ENCODE measurements at regions not wholly inside any gene's neighbourhood (a gene's known extent, or its start where the extent isn't known, plus 50 kb on each side); places are given as distances from the start of the nearest gene placed in this dataset.
"Not testable (repeated sequence)": the region's sequence is repeated elsewhere in the genome, so short reads cannot be mapped to it uniquely, and the experiment has no call there.

DNA sequence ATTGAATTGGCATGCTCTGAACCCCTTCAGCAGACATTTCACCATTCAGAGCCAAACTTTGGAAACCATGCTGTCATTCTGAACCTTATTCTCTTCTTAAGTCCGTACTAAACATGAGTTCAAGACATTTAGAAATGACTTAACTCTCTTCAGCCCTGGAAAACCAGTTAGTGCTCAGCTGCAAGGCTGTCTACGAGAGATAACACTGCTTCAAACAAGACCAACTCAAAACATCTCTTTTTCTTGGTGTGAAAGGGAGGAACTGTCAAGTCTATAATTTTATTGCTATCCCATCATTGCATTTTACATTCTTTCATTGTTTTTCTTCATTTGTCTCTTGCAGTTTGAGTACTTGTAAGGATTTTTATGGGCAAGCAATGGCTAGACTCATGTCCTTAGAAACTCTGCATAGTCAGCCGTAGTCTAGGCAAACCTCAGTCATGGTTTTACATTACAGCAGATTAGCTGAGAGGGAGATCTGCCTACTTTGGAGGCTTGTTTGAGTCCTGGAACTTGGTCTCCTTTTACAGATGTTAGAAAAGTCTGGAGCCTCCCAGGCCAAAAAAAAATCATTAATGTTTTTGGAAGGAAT, 120.6 kb upstream of the JADE1 start:
- no peak for DNase-seq (ENCODE audit: low read depth in 2 of 2, low spot score in 1 of 2)

DNA sequence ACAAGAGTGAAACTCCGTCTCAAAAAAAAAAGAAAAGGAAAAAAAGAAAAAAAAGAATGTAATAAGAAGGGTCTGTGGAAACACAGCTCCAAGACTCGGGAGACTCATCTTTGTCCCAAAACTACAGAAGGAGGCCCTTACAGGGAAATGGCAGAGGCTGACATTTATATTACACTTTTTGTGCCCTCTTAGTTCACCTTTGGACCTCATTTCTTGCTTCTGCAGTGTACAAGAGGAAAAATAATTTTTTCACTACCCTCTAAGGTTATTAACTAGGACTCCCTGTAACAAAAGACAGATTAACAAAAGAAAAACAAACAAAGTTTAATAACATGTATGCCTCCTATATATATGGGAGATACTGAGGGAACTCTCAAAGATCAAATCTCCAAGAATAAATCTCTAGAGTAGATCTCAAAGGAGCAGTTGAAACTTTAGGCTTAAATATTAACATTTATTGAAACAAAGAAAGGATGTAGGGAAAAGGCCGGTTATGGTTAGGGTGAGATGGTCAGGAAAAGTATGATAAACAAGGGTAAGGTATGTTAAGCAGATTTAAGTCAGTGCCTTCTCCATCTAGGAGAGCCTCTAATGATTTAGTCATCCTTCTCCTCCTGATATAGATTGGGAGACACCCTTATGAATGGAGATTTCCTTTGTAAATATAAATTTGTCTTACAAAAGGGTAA, 121.3 kb upstream of the JADE1 start:
- no peak for DNase-seq (ENCODE audit: low read depth in 2 of 2, low spot score in 1 of 2)

DNA sequence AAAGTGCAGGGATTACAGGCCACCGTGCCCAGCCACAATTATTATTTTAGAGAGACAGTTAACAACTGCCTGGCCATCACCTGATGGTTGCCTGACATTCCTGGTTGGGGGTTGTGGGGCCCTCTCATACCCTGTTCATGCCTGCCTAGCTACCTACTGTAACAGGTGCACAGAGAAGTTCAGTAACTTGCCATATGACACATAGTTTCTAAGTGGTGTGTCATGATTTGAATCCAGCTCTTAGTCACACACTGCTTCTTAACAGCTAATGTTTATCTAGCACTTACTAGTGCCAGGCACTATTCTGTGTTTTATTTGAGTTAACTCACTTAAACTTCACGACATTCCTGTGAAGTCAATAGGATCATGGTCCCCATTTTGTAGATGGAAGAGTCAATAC, 122.7 kb upstream of the JADE1 start:
- DNase-seq (ENCODE audit: low read depth in 2 of 2, low spot score in 1 of 2): no peak

GRCh38 chr4:128686032-128686465, 123.5 kb upstream of the JADE1 start:
- DNase-seq (ENCODE audit: low read depth in 2 of 2, low spot score in 1 of 2): no peak

DNA sequence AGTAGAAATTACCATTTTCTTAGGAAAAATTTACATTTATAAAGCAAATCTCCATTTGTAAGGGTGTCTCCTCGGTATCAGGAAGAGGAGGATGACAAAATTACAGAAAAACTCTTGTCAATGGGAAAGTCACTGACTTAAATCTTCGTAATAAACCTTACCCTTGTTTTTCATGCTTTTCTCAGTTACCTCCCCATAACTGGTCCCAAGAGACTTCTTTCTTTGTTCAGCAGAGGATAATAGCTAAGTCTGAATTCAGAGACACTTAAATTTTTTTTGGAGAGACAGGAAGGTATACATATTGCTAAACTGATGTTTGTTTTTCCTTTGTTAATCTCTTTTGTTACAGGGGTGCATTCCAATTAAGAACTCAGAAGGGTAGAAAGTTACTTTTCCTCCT, 125.5 kb upstream of the JADE1 start:
- DNase-seq (ENCODE audit: low read depth in 2 of 2, low spot score in 1 of 2): no peak

GRCh38 chr4:128682942-128683666, 126.4 kb upstream of the JADE1 start:
- DNase-seq (ENCODE audit: low read depth in 2 of 2, low spot score in 1 of 2): no peak

GRCh38 chr4:128676095-128676494, 133.4 kb upstream of the JADE1 start:
- no peak for DNase-seq (ENCODE audit: low read depth in 2 of 2, low spot score in 1 of 2)

GRCh38 chr4:128675083-128675482, 134.4 kb upstream of the JADE1 start:
- no peak for DNase-seq (ENCODE audit: low read depth in 2 of 2, low spot score in 1 of 2)

GRCh38 chr4:128673159-128673558, 136.3 kb upstream of the JADE1 start:
- not testable (repeated sequence) for DNase-seq (ENCODE audit: low read depth in 2 of 2, low spot score in 1 of 2)

DNA sequence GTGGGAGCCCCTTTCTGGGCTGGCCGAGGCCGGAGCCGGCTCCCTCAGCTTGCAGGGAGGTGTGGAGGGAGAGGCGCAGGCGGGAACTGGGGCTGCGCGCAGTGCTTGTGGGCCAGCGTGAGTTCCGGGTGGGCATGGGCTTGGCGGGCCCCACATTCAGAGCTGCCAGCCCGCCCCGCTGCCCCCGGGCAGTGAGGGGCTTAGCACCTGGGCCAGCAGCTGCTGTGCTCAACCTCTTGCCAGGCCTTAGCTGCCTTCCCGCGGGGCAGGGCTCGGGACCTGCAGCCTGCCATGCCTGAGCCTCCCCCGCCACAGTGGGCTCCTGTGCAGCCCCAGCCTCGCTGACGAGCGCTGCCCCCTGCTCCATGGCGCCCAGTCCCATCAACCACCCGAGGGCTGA, 136.9 kb upstream of the JADE1 start:
- DNase-seq (ENCODE audit: low read depth in 2 of 2, low spot score in 1 of 2): not testable (repeated sequence)

DNA sequence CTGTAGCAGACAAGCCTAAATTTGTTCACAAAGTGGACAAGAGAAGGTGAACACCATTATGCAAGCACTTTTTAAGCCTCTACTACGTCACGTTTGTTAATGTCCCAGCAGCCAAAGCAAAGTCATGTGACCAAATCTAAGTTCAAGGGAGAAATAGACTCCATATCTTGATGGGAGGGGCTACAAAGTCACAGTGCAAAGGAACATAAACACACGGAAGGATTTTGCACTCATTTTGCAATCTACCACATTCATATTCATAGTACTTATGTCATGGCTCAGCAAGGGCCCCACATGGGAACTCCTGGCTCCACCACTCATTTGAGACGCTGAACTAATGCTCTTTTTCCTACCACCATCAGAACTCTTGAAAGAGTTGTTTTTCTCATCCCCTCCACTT, 139.0 kb upstream of the JADE1 start:
- DNase-seq (ENCODE audit: low read depth in 2 of 2, low spot score in 1 of 2): no peak

- DNase-seq (ENCODE audit: low read depth in 2 of 2, low spot score in 1 of 2): no peak
These were observed 140.9 kb upstream of the JADE1 start for GRCh38 chr4:128668566-128668965.

DNA sequence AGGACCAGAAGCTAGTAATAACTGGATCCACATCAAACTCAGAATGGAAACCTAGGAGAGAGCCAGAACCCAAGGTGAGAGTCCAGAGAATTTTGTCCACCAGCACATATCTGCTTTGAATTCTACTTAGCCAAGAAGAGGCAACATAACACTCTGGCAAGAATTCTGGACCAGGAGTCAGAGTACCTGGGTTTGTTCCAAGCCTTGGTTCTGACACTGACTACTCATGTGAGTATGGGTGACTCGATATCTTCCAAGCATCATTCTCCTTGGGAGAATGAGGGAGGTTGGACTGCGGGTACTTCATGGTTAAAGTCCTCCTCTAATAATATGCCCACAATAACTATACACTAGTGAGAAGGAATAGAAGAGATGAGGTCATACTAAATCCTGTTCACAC, 144.0 kb upstream of the JADE1 start:
- no peak for DNase-seq (ENCODE audit: low read depth in 2 of 2, low spot score in 1 of 2)

DNA sequence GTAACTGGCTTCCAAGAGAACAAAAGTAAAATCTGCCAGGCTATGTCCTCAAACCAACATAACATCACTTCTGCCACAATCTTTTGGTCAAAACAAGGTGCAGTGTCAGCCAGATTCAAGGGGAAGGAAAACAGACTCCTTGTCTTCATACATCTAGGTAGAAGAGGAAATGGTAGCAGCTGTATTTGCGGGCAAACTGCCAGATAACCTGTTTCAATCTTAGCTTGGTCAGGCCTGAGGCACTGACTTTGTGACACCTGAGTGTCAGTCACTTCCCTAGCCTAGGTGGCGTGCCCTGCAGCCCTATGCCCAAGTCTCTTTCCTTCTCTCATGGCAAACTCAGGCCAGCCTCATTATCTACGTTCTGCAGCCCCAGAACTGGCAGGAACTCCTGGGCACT, 146.2 kb upstream of the JADE1 start:
- no peak for DNase-seq (ENCODE audit: low read depth in 2 of 2, low spot score in 1 of 2)

DNA sequence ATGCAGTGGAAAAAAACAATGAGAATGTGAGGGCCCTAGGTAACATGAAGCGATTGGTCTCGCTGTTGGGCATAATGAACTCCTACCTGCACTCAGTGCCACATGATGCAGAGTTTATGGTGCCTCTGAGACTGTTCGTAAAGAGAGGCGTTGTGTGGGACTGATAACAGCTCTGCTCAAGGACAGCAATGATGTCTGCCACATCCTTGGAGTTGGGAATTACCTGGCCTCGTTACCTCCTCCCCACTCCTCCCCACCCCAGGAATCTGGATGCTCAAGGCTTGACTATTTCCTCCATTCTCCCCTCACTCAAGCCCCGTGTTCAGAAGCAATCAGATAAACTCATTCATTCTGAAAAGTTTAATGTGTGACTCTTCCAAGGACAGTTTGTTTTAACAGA, 148.0 kb upstream of the JADE1 start:
- no peak for DNase-seq (ENCODE audit: low read depth in 2 of 2, low spot score in 1 of 2)

- no peak for DNase-seq (ENCODE audit: low read depth in 2 of 2, low spot score in 1 of 2)
These were observed 148.9 kb upstream of the JADE1 start for GRCh38 chr4:128660361-128661215.

DNA sequence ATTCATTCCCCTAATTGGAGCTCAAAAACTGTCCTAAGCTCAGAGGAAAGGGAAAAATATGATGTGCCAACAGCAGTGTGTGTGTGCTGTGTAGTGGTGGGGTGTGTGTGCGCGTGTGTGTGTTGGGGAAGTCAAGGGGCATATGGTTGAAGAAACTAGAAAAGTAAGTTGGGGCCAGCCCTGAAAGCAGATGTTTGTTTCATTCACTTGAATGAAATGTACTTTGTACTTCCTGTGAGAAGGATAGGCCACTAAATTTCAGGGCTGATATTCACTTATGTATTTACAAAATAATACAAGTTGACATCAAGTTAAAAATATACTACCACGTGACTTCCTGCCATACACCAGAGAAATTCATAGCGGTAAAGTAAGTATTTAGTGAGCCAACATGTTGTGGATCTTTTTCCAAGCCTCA, 151.3 kb upstream of the JADE1 start:
- no peak for DNase-seq (ENCODE audit: low read depth in 2 of 2, low spot score in 1 of 2)

DNA sequence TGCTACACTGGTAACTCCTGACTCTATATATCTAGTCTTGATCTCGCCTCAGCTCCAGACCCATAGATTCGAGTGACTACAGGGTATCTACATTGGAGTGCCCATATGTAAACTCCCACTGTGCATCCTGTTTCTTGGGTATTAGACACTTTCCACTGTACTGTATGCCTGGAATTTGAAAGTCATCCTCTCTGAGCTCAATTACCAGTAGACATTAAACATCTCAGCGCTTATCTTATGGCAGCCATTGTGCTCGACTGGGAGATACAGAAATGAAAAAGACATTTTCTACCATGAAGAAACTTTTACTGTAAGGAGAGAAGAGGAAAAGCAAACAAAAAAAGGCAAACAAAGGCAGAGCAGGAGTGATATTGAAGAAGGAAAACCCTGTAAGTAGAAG, 151.9 kb upstream of the JADE1 start:
- DNase-seq (ENCODE audit: low read depth in 2 of 2, low spot score in 1 of 2): no peak

GRCh38 chr4:128654465-128654864, 155.0 kb upstream of the JADE1 start:
- no peak for DNase-seq (ENCODE audit: low read depth in 2 of 2, low spot score in 1 of 2)

DNA sequence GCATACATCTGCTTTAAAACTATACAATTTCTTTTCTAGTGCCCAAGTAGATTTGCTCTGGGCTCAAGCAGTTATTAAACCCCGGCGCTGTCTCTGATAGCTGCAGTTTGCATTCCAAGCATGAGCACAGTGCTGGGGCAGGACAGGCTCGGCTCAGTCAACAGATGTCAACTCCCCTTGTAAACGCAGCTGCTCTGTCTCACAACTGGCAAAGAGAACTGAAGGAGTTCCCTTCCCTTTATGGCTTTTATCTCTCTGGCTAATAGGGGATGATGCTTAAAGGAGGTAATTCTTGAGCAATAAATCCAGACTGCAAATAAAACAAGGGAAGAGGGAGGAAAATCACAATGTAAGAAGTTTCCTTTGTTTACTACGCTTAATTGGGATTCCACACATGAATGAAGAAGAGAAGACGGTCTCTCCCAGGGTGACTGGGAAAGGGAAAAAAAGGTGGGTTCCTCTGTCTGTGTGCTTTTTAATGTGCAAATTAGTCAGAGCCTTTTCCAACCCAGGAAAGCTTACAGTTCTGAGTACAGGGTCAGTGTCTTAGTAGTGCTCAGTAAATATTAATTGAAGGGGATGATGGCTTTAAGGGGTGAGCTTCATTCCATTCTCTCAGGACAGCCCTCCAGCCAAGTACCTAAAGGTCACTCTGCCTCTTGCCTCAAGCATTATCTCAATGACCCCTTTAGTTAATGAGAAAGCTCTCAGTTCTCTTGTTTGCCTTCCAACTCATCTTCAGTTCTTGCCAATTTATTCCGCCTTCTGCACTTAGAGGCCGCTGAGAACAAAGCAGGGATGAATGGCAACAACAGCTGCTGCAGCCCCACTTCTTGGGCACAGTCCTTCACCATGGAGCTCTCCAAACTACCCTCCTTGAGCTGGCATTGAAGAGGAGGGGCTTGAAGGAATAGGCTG, 155.7 kb upstream of the JADE1 start:
- DNase-seq (ENCODE audit: low read depth in 2 of 2, low spot score in 1 of 2): no peak

Data from stimulated activated CD8-positive, alpha-beta memory T cell treated with anti-CD3 and anti-CD28 coated beads, Interleukin-4, amount 100 ng/mL, for 4 hours (primary cell).